NT2/D1 (cell line): ENCODE measurements at regions not wholly inside any gene's neighbourhood (a gene's known extent, or its start where the extent isn't known, plus 50 kb on each side); places are given as distances from the start of the nearest gene placed in this dataset.

Experiments
- SUZ12 ChIP-seq: IDR thresholded peaks from 2 replicates; pipeline ENCODE4 v1.6.1; 2011; ENCODE audit not compliant: insufficient read length, insufficient read depth; ENCODE audit errors: extremely low read depth
- YY1 ChIP-seq: IDR thresholded peaks from 2 replicates; pipeline ENCODE4 v1.6.1; 2011; ENCODE audit not compliant: insufficient read length, insufficient read depth
- ZNF274 ChIP-seq: IDR thresholded peaks from 2 replicates; pipeline ENCODE4 v1.6.1; 2011; ENCODE audit warnings: mild to moderate bottlenecking, low read depth, low read length

- TF ChIP-seq YY1 = no peak
- TF ChIP-seq SUZ12 = no peak
- no peak for TF ChIP-seq ZNF274
These were observed 76.9 kb downstream of the MC4R start for GRCh38 chr18:60295674-60296073.
